Hippocampal formation (tissue), 2 donors: ENCODE measurements at regions not wholly inside any gene's neighbourhood (a gene's known extent, or its start where the extent isn't known, plus 50 kb on each side); places are given as distances from the start of the nearest gene placed in this dataset.

Experiments
- DNase-seq, 2 donors: peaks; one replicate each; lab custom pipeline; 2025; lab: John Stamatoyannopoulos, UW

GRCh38 chr13:85538957-85539356, 260.3 kb downstream of the SLITRK6 start:
- no peak for DNase-seq

DNA sequence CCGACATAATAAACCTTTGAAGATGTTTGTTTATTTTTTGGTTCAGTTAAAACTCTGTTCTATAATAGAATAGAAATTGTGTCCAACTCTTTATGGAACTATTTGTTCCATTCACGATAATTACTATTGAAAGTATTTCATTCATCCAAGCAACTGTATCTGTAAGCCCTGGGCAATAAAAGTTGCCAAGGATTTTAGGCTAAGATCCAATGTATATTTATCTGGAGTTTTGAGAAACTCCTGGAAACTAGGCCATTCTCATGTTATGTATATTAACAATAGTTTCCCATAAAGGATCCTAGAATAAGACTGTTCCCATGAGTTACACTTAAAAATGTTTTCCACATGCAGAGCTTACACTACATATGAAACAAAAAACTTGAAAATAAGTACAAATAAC, 261.6 kb downstream of the SLITRK6 start:
- DNase-seq = no peak

GRCh38 chr13:85536706-85537105, 262.5 kb downstream of the SLITRK6 start:
- DNase-seq = no peak

GRCh38 chr13:85535316-85536084, 263.7 kb downstream of the SLITRK6 start:
- no peak for DNase-seq

DNA sequence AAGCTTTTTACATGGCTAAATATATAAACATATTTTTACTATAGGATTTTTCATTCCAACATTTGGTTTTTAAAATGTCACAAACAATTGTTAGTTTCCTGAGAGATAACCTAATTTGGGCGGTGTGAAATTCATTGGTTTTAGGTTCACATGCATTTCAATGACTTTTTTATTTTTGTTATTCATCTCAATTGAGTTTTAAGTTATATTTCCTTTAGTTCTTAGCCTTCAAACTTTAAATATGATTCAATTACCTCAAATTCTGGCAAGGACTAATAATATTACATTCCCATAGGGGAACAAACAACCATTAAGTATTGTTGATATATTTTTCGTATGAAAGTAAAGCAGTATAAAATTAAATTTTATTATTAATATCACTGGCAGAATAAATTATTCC, 265.3 kb downstream of the SLITRK6 start:
- DNase-seq = no peak

DNA sequence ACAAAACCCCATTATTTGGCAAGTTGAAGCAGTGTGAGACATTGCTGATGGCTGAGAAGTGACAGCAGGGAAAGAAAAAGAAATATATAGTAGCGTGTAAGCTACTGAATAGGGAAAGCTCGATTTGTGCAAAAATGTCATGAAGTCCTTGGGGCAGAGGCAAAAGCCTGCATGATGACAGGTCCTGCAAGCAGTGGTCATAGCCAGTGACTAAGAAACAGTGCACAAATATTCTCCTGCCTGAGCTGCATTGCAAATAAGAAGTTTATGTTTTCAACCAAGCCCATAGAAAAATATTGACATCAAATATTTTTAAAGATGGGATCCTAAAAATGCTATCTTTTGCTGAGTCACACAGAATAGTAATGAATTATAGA, 270.0 kb downstream of the SLITRK6 start:
- no peak for DNase-seq

- DNase-seq = peak in 1 of 2 donors; percentile 45
These were observed 270.6 kb downstream of the SLITRK6 start for GRCh38 chr13:85528491-85529217.

DNA sequence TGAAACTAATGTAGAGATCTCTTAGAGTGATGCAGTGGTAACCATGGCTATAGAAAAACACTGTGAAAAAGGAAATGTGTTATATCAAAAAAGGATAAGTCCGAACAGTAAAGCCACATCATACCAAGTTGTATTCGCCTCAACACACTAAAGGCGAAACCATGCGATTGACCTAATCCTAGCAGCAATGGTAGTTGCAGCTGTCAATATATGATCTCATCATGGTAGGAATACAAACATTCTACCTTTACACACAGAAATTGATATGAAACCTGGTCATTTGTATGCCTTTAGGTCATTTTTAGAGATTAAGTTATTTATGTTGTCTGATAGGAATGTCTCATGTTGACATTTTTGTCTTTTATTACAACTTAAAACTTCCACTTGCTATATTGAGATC, 271.9 kb downstream of the SLITRK6 start:
- no peak for DNase-seq

DNA sequence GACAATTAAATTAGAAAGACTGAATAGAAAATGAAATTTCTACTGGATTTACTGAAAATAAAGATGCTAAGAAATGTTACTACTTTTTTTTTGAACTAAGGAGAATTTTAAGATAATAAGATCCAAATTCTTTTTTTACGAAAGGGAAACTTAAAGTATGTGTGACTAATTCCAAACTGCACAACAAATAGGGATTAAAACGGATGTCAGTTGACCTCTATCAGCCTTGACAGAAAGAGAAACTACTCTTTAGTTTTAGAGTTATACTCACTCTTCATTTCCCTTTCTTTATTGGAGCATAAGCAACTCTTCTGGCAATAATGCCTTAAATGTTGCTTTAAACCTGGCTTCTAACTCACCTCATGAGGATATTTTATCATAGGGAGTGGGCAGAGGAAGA, 273.8 kb downstream of the SLITRK6 start:
- DNase-seq = no peak

DNA sequence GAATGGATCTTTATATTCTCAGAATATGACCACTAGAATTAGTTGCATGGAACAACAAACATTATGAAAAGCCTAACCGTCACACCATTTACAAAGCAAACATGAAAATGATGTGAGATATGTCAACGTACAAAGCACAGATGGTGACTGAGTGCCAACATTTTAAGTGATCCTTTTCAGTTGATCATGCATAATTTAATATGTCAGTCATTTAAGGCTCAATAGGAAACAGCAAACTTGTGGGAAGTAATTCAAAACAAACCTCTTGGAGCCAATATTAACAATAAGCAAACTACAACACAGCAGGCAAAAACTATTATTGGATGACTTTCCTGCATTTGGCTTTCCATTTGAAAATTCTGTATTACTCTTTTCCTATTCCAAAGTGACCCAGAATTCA, 277.6 kb downstream of the SLITRK6 start:
- DNase-seq = no peak

DNA sequence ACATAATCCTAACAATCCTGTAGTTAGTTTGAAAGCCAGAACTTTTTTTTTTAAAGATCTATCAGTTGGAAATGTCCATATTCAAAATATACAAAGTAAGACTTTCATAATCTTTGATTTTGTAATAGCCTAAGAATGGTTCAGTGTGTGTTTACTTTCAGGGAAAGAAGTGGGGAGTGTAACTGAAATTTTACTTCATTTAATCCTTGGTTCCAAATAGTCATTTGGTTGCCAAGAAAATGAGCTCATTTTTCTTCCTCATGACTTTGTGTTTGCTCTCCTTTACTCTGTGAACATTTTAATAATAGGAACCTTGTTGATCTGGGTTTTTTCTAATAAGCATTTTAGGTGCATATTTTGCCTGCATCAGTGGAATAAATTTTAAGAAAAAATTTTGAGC, 278.8 kb downstream of the SLITRK6 start:
- DNase-seq = no peak

- DNase-seq = no peak
These were observed 279.9 kb downstream of the SLITRK6 start for GRCh38 chr13:85519363-85519762.

GRCh38 chr13:85512421-85512820, 286.8 kb downstream of the SLITRK6 start:
- DNase-seq = no peak

DNA sequence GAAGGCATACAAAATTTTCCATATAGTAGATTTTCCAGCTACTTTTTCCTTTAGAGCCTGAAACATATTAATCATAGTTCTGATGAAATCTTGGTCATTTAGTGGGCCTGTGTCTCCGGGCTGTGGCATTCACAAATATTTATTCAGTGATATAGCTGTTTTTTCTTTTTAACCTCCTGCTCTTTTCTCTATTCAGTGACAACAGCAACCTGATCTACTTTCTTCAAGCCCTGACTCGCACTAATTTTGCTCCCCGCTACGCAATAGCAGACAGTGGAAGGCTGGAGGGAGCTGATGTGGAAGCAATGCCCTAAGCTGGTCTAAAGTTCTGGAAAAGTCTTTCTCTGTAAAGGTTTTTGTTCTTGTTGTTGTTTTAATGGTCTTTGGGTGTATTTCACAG, 289.7 kb downstream of the SLITRK6 start:
- DNase-seq = no peak

DNA sequence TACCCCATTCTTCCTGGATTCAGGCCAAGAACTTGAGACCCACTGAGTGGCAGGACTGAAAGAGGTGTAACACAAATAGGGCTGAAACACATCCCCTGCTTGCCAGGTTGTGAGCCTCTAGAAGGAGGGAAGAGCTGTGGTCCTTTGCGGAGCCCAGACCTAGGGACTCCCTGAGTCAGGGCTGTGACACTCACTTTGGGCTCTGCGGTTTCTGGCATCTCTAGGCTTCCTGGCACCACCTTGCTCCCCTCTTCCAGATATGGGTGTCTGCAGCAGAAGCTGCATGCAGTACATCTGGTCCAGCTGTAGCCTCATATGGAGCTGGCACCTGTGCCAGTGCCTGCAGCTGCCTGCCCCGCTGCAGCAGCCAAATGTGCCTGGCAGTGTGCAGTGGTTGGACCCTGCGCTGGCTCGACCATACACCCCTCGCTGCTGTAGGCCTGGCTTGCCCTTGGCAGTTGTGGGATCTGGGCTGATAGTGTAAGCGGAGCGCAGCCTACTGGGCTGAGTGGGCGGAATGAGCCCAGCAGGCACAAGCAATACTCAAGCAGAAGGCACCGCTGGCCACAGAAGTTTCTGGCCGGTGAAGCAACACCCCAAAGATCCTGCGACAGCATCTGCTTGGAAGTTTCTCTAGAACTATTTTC, 290.4 kb downstream of the SLITRK6 start:
- no peak for DNase-seq

DNA sequence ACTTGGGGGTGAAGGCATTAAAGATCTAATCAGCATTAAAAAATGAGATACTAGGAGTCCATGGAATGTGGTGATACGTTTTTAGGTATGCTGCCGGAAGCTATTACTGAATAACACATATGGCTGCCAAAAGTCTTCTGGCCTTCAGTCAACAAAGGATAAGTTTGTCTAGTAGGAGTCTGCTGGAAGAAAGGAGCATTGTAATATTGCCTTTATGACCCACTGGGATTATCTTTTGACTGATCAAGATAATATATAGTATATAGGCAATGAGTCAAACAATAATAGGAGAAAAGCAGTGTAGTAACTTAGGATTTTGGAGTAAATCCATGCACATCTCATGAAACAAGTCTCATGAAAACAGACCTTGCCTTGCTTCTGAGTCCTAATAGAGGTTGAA, 295.4 kb downstream of the SLITRK6 start:
- DNase-seq = no peak

DNA sequence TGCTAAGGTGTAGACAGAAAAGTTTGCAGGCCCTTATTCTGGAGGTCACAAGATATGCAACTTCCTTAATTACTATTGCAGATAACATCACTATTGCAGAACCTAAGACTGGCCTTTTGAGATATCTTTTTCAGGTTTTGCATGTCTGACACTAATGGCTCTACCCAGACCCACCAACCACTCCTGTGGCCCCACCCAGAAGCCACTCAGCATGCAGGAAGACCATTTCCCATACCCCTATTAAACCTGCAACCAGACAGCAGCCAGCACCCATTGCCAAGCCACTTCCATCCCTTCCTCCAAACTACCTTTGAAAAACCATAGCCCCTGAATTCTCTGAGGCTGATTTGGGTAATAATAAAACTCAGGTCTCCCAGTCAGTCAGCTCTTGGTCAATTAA, 297.6 kb downstream of the SLITRK6 start:
- DNase-seq = no peak

- no peak for DNase-seq
These were observed 298.4 kb downstream of the SLITRK6 start for GRCh38 chr13:85500696-85501256.

DNA sequence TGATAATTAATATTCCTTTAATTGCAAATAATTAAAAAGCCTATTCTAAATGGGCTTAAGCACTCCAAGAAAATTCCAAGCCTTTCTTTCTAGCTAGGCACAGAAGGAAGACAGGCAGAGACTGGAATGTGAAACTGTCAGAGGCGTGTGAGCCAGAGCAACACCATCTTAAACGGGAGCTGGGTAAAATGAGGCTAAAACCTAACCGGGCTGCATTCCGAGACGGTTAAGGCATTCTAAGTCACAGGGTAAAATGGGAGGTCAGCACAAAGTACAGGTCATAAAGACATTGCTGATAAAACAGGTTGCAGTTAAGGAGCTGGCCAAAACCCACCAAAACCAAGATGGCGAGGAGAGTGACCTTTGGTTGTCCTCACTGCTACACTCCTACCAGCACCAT, 300.4 kb downstream of the SLITRK6 start:
- DNase-seq = no peak

DNA sequence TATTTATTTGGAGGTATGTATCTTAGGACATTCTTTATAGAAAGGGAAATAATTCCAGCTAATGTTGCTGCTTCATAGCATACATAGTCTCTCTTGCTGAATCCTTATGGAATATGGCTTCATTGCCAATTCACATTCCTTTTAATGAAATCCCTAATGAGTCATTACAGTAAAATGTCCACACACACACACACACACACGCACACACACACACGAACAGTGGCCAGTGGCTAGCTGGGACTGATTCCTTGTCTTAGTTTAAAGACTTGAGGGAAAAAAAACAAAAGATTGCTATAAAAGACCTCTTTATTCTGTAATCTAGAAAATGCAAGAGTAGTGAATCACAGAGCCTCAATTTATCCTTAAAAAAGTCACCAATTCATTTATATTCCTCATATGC, 301.6 kb downstream of the SLITRK6 start:
- no peak for DNase-seq

DNA sequence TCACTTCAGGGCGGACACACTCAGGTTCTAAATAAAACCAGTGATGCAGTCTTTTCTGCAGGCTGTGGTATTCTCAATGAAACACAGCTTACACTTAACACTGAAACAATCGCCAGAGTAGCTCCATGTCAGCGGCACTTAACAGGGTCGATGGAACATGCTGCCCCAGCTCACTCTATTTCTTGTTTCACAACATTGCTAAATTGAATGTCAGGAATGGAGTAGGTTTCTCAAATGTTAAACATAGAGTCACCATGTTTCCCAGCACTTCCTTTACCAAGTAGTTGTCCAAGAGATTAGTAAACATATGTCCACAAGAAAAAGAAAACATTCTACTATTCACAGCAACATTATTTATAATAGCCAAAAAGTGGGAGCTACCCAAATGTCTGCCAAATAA, 306.9 kb downstream of the SLITRK6 start:
- no peak for DNase-seq

GRCh38 chr13:85486663-85487062, 312.6 kb downstream of the SLITRK6 start:
- no peak for DNase-seq

- DNase-seq = no peak
These were observed 326.1 kb downstream of the SLITRK6 start for GRCh38 chr13:85473144-85473543.
